ENCODE measurements at regions not wholly inside any gene's neighbourhood (a gene's known extent, or its start where the extent isn't known, plus 50 kb on each side); places are given as distances from the start of the nearest gene placed in this dataset.
A peak's percentile ranks its signal among the peaks of the same experiment; 100 is the strongest.
"Not testable (repeated sequence)": the region's sequence is repeated elsewhere in the genome, so short reads cannot be mapped to it uniquely, and the experiment has no call there.

DNA sequence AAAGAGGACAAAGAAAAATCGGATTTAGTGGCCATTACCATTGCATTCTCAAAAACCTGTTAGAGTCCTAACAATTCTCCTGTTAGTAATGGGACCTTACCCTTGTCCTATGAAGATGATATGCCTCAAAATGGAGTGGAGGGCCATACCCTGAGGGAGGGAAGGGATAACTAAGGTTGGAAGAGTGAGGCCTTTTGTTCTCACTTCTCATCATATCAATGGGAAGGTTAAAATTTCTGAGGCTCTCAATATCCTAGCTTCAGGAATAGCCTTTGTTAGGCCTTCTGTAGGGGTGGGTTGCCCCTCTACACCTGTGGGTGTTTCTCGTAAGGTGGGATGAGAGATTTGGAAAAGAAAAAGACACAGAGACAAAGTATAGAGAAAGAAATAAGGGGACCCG, 109.4 kb upstream of the SGIP1 start:
- DNase-seq (ENCODE audit: low read depth in 2 of 2) = not testable (repeated sequence)

DNA sequence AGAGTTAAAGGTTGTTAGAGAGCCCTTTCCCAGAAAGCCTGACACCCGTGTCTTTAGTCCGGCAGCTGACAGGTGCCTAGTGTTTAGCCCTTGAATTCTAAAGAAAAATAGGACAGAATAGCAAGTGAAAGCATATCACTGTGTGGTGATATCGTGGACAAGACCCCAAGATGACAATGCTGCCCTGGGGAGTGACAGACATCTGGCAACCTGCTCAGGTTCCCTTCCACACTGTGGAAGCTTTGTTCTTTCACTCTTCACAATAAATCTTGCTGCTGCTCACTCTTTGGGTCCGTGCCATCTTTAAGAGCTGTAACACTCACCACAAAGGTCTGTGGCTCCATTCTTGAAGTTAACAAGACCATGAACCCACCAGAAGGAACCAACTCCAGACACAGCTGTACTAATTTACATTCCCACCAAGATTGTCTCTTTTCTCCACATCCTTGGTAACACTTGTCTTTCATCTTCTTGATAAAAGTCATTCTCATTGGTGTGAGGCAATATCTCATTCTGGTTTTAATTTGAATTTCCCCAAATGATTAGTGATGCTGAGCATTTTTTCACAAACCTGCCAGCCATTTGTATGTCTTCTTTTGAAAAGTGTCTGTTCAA, 107.6 kb upstream of the SGIP1 start:
- DNase-seq (ENCODE audit: low read depth in 2 of 2) = no peak

- DNase-seq (ENCODE audit: low read depth in 2 of 2) = not testable (repeated sequence)
These were observed 103.1 kb upstream of the SGIP1 start for GRCh38 chr1:66430815-66431214.

- no peak for DNase-seq (ENCODE audit: low read depth in 2 of 2)
These were observed 102.0 kb upstream of the SGIP1 start for GRCh38 chr1:66431999-66432398.

- DNase-seq (ENCODE audit: low read depth in 2 of 2) = no peak
These were observed 100.3 kb upstream of the SGIP1 start for GRCh38 chr1:66433611-66434010.

- no peak for DNase-seq (ENCODE audit: low read depth in 2 of 2)
These were observed 99.9 kb upstream of the SGIP1 start for GRCh38 chr1:66434096-66434495.

GRCh38 chr1:66435541-66435940, 98.4 kb upstream of the SGIP1 start:
- no peak for DNase-seq (ENCODE audit: low read depth in 2 of 2)

- DNase-seq (ENCODE audit: low read depth in 2 of 2) = peak in 1 of 2 donors; percentile 19
These were observed 97.4 kb upstream of the SGIP1 start for GRCh38 chr1:66436378-66437135.

DNA sequence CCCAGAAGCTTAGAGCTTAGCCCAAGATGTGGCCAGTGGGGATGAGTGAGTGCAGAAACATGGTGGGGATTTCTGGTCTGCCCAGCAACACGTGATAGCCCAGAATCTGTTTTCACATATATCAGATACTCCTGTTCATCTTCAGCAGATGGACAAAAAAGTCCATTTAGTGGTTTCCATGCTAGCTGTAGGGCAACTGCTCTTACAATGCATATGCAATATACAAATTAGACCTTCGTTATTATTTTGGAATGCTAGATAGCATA, 96.9 kb upstream of the SGIP1 start:
- no peak for DNase-seq (ENCODE audit: low read depth in 2 of 2)

GRCh38 chr1:66438062-66438461, 95.9 kb upstream of the SGIP1 start:
- DNase-seq (ENCODE audit: low read depth in 2 of 2) = no peak

- DNase-seq (ENCODE audit: low read depth in 2 of 2) = no peak
These were observed 95.5 kb upstream of the SGIP1 start for GRCh38 chr1:66438501-66438900.

DNA sequence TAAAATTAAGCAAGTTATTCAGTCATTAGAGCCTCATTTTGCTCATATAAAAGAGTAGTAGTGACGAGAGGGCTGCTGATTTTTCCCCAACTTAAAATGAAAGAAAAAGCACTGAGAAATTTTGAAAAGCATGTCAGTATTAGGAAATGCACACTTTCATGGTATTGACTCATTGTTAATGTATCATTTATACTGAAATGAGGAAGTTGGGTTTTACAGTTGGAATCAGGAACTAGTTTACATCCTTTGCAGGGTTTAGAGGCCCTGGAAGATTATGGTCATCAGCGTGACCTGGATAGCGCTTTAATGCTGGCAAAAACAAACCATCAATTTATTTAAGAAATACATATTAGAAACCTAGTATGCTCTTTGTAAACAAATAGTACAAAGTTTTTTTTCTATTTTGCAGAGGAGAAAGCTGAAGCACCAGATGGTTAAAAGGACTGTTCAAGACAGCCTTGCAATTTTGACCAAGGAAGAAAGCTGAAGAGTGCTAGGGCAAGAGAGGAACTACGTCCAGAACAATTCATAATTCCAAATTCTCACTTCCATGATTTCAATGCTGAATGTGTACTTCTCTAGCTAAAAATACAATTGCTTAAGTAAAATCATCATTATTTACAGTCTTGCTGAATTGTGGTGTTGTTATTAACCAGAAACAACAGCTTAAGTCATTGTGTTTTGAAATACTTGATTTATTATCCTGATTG, 94.8 kb upstream of the SGIP1 start:
- DNase-seq (ENCODE audit: low read depth in 2 of 2) = no peak

DNA sequence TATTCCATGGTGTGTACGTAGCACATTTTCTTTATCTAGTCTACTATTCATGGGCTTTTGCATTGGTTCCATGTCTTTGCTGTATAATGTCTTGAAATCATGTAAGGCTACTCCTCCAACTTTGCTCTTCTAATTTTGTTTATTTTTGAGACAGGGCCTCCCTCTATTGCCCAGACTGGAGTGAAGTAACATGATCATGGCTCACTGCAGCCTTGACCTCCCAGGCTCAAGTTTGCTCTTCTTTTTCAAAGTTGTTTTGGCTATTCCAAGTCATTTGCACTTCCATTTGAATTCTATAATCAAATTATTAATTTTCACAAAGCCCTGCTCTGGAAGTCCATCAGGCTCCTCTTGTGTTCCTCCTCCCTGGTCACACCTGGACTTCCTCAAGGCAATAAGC, 90.2 kb upstream of the SGIP1 start:
- no peak for DNase-seq (ENCODE audit: low read depth in 2 of 2)

- DNase-seq (ENCODE audit: low read depth in 2 of 2) = no peak
These were observed 89.3 kb upstream of the SGIP1 start for GRCh38 chr1:66444438-66445265.

GRCh38 chr1:66445492-66446181, 88.3 kb upstream of the SGIP1 start:
- peak in 1 of 2 donors; percentile 14 for DNase-seq (ENCODE audit: low read depth in 2 of 2)

- DNase-seq (ENCODE audit: low read depth in 2 of 2) = no peak
These were observed 87.5 kb upstream of the SGIP1 start for GRCh38 chr1:66446261-66447001.

DNA sequence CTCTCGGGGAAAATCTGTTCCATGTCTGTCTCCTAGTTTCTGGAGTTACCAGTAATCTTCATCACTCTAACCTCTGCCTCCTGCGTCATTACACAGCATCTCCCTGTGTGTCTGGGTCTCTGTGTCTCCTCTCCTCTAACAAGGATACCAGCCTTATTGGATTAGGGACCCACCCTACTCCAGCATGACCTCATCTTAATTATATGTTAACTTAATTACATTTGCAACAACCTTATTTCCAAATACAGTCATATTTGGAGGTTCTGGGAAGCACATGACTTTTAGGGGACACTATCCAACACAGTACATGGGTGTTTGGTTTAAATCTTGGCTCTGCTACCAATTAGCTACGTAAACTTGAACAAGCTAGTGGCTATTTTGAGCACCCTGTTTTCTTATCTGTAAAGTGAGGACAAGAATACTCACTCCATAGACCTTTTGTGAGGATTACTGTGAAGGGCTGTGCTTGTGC, 83.9 kb upstream of the SGIP1 start:
- DNase-seq (ENCODE audit: low read depth in 2 of 2) = no peak

DNA sequence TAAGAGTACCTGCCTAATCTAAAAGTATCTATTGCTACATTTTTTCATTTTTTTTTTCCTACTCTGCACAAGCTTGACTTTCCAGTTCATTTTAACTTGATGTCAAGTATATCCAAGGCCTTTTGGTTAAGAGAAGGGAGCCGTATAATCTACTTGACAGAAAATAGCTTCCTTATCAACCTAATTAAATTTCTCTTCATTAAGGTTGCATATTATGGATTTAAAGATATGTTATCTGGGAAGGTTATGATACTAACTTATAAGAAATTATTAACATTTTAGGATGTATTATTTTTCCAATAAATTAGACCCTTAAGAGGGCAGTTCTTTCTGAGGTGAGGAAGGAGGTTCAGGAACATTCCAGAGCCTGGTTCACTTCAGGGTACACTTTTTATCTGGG, 83.1 kb upstream of the SGIP1 start:
- DNase-seq (ENCODE audit: low read depth in 2 of 2) = no peak

DNA sequence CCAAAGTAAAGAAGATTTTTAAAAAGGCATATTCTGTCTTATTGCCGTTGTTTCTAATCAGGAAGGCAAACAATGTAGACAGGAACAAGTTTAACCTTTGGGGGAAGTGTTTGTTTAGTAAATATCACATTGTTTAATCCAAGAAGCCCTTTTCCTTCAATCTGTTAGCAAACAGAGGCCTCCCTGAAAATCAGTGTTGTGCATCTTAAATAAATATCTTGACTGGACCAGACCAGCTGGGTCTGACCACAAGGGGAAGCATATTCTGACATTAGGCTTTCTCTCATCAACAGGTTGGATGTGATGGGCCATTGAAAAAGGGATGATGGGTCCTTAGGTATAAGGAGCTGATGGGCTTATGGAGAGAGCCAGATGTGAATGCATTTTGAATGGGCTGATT, 81.8 kb upstream of the SGIP1 start:
- DNase-seq (ENCODE audit: low read depth in 2 of 2) = no peak

DNA sequence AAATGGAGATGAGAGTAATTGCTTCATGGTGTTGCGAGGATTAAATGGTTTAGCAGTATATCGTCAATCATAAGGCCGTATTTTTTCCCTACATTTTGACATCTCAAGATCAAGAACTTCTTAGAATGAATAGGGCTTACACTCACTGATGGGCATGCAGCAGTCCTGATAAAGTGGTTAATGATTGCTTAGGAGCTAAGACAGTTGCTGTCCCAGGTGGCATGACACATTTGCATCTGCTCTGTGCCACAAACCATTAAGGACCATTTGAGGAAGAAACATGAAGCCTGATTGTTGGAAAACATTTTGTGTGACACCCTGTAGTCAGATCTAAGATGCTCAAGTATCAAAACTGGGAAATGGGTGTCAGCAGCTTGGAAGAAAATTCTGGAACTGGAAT, 81.0 kb upstream of the SGIP1 start:
- DNase-seq (ENCODE audit: low read depth in 2 of 2) = no peak

GRCh38 chr1:66455446-66455845, 78.5 kb upstream of the SGIP1 start:
- DNase-seq (ENCODE audit: low read depth in 2 of 2) = no peak

All from stimulated activated CD8-positive, alpha-beta memory T cell treated with anti-CD3 and anti-CD28 coated beads, Interleukin-15, amount 100 ng/mL, for 4 hours (primary cell).